HG02678 (cell line): ENCODE measurements at regions not wholly inside any gene's neighbourhood (a gene's known extent, or its start where the extent isn't known, plus 50 kb on each side); places are given as distances from the start of the nearest gene placed in this dataset.
"Not testable (repeated sequence)": the region's sequence is repeated elsewhere in the genome, so short reads cannot be mapped to it uniquely, and the experiment has no call there.

ENCODE experiments used
- ATAC-seq: cut with Tn5 transposase; IDR thresholded peaks from one replicate; pipeline ENCODE4 v1.9.1; 2021; ENCODE audit warnings: mild to moderate bottlenecking, moderate library complexity; ENCODE audit not compliant: unreplicated experiment

DNA sequence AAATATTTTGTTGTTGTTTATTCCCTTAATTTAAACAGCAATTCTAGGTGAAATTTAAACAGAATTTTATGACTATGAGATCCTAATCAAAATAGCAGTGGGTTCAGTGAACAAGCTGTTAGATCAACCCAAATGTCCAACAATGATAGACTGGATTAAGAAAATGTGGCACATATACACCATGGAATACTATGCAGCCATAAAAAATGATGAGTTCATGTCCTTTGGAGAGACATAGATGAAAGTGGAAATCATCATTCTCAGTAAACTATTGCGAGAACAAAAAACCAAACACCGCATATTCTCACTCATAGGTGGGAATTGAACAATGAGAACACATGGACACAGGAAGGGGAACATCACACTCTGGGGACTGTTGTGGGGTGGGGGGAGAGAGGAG lies 407.3 kb upstream of the ADAMTSL1 start:
- ATAC-seq = not testable (repeated sequence)

DNA sequence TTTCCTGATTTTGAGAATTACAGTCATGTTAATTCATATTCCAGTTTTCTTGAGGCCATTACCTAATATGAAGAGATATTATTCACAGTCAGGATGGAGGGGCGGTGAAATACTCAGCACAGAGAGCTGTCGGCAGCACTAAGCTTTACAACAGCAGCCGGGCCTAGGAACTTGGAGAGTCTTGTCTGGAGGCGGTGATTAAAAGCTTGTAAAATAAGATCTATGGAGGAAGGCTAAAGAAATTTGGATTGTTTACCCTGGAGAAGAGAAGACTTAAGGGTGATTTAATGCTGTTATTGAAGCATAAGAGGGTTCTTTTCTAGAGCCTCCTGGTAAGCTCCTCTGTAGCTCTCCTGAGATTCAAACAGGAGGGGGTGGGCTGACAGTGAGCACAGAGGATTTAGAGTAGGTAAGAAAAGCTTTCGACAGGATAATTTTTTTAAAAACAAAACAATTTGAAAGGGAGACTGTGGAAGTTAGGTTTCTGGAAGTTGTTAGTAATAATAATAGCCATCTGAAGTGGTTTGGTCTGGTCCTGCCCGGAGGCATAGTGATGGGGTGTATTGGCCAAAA lies 406.3 kb upstream of the ADAMTSL1 start:
- no peak for ATAC-seq

DNA sequence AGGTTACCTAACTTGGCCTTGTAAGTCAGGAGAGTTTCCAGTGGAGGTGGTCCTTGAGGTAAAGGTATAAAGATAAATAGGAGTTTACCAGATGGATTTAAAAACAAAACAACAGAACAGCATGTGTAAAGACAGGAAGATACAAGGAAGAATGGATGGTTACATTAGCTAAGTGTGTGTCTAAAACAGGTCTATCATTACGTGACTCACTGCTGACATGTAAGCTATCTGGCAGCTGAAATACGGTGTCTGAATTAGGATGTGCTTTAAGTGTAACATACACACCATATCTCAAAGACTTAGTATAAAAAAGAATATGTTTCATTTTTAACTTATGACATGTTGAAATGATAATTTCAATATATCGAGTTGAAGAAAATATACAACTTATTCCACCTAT lies 405.1 kb upstream of the ADAMTSL1 start:
- ATAC-seq = no peak

DNA sequence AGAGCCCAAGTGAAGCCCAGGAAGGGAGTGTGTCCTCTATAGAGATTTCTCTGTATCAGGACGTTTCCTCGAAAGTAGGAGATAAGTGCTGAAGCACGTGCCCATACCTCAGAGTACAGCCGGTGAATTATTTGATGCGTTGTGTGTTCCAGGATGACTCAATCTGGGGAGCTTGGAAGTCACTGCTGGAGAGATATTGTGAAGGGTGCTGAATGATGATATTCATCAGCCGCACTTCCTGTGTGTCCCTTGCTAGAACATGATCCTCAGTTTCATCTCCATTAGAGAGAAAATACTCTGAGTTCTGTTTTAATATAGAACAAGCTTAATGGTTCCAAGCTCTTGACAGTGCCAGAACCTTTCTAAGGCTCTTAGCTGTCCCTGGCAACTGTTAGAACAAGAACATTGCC lies 402.3 kb upstream of the ADAMTSL1 start:
- no peak for ATAC-seq

DNA sequence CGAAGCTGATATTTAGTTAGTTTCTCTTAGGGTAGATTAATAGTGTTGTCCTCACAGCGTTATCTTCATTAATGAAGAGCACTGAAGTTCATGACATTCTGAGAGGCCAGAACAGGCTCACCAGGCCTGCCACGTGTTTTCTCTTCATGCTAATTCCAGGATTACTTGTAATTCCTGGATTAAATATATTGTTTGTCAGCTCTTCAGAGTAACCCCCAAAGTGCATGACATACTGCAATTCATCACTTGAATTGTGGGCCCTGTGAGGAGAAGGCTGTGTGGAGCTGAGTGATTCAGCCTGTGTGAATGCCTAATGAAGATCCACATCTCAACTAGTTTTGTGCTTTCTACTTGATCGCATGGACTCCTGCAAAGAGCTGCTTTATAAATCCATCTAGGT lies 401.0 kb upstream of the ADAMTSL1 start:
- ATAC-seq = no peak

DNA sequence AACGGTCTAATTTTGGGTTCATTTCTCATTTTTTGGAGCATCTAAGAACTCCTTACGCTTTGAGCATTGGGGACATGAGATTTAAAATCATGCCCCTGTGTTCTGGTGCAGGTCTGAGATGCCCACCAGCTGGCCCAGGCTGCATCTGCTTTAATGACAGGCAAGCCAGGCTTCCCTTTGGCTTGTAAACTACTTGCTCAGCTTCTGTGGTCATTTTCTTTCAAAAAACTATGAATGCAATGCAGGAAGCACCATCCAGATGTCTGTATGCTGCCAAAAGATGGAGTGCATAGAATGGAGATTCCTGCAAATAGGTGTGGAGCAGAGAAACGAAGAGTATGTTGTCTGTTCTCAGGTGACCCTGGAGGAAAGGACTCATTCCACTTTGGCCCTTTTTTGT lies 399.9 kb upstream of the ADAMTSL1 start:
- no peak for ATAC-seq

DNA sequence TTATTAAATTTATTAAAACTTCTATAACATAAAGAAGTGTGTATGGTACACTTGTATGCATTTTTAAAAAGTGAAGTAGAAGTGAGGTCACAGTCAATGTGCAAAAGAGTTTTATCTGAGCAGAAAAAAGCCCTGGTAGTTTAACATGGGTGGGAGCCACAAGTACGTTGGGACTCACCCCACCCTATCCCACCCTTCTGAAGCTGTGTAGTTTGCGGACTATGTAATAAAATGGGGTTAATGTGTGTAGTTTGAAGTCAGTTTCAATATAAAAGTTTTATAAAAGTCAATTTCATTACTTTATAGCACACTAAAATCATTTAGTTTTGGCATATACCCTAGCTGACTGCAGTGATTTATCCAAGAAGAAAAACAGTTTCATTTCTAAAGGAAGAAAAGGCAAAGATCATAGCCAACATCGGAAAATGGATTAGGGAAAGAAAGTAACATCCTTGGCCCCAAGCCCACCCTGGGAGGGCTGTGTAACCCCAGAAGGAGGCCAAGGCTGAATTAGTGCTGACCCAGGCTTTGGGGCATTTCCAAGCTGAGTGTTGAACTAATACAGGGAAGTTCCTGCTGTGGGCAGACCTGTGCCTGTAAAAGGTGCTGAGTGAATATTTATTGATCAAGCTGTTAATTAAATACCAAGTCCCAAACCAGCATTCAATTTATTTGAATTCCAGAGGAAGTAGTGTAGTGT lies 398.6 kb upstream of the ADAMTSL1 start:
- ATAC-seq = no peak

DNA sequence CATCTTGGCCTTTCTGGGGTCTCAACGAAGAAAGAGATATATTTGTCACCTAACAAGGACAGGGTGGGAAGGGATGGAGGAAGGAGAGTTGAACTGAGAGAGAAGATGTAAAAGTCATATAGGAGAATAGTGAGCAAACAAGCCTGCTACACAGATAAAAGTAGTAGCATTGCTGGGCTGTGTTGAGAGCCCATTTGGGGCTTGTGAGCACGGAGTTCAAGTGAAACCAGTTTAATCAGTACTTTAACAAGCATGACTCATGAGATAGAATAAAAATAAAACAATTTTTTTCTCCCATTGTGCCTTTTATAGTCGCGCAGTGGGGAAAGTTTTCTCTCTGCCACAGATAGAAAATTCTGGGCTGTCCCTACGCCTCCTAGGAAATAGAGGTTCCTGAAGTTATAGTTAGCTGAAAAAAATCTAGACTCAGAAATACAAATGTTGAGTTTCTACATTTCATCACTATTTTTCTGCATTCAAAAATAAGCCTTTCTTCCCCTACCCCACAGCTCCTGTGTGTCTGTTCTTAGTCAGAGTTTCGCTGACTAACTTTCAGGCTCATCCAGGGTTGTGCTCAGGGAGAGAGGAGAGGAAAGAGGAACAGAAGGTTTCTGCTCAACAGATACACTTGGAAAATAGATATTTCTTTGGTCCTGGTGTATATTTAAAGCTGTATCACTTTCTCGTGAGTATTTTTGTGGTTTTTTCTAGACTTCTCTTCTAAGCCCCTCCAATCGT lies 395.8 kb upstream of the ADAMTSL1 start:
- no peak for ATAC-seq

DNA sequence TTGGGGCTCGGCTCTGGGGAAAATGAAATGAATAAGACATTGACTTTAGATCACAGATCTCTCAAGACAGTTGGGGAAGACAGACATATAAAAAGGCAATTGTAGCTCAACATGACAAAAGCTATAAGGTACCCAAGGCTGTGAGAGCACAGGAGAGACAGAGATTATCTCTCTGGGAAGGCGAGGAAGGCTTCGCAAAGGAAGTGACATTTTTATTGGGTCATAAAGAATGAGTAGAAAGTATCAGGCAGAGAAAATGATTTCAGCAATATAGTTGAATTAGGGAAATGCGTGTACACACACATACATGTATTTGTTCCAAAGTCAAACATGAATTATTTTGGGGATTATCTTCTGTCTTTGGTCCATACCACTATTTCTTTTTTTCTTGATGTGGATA lies 381.8 kb upstream of the ADAMTSL1 start:
- ATAC-seq = no peak

DNA sequence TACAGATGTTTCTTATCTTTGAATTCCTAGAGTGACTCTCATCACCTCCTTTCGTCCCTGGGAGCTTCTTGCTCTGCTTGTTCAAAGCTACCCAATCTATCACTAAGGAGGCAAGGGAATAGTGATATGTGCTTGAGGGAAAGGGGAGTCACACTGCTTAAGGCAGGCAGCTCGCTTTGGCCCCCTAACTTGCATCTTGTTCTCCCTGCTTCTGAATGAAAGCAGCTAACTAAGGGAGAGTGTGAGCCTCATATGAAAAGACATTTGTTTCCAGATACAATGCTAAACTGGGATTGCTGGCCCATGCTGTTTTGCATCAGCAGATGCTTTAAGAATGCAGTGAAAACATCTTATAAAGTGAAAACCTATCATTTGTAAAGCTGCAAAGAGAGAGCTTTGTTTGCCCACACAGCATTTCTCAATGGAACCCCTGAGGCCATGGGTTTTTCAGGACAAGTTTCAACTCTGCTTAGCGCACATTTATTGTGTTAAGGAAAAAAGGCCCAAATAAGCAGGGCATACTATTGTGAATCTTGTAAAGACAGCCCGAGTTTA lies 367.9 kb upstream of the ADAMTSL1 start:
- ATAC-seq = no peak

DNA sequence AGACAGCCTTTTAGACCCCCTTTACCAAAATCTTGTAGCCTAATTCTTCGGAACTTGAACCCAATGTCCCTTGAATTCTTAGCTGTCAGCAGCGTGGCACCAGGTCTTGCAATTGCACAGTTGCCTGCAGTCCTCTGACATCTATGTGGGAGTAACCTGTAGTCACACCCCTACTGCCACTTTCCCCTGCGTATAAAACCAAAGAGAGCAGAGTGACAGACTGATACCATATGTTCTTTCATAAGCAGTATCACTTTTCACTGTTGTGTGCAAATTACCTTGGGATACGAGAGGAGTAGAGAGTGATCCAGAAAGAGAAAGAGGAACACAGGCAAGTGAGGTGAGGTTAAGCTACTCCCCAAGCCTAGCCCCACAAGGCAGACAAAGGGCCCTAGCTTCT lies 364.3 kb upstream of the ADAMTSL1 start:
- no peak for ATAC-seq

DNA sequence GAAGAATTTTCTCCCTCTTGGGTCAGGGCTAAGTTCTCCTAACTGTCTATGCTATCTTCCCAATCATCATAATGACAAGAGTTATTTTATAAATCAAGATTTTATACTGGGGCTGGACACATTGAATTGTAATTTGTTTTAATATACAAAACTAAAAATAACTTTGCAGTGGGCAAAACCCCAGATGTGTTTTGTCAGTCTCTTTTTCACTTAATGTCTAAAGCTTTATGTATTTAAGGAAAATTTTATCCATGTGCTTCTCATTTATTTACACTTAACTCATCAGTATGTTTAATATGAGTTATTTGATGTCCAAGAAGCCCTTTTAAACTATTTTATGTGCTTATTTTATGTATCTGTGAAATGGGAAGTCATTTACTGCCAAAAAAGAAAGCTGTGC lies 362.8 kb upstream of the ADAMTSL1 start:
- ATAC-seq = no peak

DNA sequence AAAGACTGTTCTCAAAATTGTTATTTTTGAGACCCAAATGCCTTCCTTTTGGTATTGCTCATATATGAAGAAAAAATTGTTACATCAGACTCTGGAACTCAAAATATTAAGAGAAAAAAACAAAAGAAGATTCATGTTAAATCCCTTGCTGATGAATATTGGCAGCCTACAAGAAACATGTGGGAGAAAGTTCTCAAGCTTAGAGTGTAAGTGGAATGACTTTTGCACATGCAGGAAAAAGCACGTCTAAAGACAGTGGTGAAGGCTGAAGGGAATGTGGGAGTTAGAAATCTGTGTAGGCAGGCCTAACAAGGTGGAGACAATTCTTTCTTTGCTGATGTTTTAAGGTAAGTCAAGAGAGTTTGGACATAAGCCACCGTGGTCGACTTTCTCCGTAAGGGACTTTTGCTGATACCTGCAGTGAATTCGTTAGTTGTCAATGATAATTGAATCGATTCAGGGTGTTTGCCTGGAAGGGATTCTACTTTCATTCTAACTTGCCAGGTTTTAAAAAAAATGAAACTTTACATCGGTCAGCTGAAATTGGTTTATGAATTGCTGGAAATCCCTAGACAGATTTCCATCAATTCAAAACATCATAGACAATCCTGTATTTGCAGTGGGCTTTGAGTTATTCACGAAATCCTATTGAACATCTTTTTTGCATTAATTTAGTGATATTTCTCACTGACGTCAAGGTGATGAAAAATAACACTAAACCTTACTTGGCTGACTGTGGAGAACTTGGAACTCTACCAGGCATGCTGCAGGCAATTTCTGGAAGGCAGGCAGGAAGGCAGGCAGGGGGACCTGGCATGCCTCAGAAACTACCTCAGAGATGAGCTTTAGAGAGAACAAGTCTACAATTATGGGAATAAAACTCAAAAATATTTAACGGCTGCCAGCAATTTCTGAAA lies 359.1 kb upstream of the ADAMTSL1 start:
- ATAC-seq = no peak

DNA sequence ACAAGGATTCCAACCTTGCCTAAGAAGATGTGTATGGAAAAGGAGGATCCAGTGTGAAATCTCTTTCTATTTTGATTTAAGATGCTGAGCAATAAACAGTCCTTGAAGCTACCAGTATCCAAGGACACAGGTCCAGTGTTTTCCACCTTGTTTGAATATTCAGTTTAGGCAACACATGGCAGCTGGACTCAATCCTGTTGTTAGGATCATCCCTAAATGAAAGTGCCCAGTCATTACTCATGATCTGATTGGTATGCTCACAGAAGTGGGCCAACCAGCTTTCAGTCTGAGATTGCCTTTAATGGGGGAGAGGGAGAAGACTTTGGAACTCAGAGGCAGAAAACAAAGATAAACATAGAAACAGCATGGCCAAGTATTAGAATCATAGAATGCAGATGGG lies 355.7 kb upstream of the ADAMTSL1 start:
- ATAC-seq = no peak

DNA sequence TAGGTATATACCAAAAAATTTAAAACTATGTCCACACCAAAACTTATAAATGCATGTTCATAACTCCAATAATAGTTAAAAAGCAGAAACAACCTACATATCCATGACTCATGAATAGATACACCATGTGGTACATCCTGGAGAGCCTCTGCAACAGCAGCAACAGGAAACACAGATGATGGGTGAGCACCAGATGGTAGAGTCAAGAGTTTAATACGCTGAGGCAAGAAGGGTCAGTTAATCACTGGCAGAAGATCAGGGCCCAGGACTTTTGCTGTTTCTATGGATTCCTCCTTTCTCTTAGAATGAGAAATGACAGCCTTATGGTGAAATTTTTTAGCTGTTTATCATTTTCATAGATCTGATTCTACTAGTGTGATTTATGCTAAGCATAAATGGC lies 351.8 kb upstream of the ADAMTSL1 start:
- no peak for ATAC-seq

DNA sequence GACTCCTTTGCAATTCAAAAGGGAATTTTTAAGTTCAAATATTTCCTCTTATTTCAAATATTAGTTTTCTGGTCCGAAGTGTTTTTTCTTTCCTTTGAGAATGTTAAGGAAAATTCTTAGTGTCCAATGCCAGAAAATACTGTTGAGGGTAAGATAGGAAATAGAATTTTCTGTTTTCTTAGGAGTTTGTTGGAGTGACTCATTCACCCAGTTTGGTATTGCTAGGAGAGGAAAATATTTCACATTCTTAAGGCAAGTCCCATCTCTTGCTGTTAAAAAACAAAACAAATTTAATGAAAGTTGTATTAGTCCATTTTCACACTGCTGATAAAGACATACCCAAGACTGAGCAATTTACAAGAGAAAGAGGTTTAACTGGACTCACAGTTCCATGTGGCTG lies 349.2 kb upstream of the ADAMTSL1 start:
- no peak for ATAC-seq

DNA sequence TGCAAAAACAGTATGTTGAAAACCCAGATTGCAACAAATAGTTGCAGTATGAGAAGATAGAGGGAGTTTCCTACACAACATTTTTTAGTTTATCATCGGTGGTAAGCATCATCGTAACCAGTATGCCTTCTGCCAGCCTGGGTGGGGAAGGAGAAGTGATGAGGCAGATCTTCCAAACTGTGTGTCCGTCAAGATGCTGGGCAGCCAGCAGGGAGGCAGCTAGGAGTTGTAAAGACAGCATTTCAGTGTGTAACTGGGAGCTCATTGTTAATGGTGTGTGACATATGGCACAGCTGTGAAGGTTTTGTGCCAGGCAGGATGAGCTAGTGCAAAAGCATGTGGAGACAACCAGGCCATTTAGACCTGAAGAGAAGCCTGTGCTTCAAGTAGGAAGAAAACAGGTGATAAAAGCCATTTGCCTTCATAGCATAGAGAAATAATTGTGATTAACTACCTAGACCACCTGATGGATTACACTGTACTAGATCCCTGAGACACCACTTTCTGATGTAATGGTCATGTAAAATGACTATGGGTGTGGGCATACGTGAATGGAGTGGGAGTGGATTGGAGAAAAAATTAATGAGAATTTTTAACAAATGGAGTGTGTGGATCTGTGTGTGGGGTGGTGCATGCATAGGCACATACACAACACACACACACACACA lies 347.0 kb upstream of the ADAMTSL1 start:
- no peak for ATAC-seq

DNA sequence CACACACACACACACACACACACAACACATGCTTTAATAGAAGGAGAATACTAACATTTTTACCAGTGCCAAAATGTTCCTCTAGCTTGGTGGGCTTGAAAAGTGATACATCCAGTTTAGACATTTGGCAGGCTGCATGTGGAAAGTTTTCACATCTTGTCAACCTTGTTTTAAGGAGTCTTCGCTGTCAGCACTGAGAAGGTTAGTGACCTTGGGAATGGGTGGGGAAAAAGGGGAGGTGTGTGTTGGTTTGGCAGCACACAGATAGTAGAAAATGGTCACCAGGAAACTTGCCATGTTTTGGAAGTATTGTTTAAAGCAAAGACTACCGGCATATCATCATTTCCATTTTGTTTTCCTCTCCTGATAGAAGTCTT lies 346.5 kb upstream of the ADAMTSL1 start:
- no peak for ATAC-seq

DNA sequence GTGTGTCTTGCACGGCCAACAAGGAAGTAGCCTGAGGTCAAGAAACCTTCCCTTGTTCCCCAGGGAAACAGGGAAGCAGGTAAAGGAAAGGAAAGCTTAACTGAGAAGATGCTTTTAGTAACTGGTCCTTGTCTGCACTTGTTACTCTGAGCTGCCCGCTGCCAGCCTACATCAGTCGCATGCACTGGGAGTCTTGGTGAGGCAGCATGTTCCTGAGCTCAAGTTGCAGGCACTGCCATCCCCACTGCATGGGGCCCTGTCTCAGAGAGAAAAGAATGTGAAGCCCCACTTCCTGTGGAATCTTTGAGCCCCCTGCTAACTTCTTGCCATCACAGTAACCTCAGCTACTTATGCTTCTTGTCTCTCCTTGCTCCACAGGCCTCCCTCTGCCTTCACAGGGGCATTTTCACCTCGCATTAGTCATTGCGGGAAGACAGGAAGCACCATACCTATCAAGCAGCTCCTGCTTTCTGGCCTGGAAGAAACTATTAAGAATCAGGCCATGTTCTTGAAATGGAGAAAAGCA lies 344.1 kb upstream of the ADAMTSL1 start:
- no peak for ATAC-seq

DNA sequence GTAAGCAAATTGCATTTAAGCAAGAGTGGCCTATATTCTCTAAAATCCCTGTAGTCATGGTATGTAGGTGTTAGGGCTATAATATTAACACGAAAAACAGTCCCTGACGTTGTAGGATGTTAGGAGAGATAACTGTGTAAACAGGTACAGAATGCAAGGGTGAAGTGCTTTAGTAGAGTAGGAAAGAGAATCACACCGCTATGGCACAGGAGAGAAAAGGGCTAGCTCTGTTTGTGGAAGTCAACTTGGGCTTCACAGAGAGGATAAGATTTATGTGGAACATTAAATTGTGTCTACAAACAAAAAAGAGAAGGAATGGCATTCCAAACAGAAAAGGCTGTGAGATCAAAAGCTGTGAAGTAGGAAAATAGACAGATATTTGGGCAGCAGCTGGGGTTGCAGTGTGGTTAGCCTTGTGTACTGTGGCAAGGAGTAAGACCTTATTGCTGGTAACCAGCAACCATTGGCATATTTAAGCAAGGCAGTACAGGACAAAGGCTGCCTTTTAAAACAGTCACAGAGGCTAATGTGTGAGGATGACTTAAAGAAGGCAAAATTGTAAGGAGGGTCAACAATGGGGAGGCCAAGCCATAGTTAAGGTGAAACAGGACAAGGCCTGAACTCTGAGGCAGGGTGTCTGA lies 337.5 kb upstream of the ADAMTSL1 start:
- no peak for ATAC-seq
